GM10266 (cell line): ENCODE measurements at regions not wholly inside any gene's neighbourhood (a gene's known extent, or its start where the extent isn't known, plus 50 kb on each side); places are given as distances from the start of the nearest gene placed in this dataset.

Experiments used
- DNase-seq: peaks from one replicate; pipeline ENCODE4 v3.0.0; 2012; ENCODE audit errors: extremely low spot score
- TF ChIP-seq, protein P1 (sequence below): IDR thresholded peaks from 2 replicates; pipeline ENCODE4 v1.5.1; 2012; ENCODE audit warnings: mild to moderate bottlenecking, low read depth; ENCODE audit not compliant: control insufficient read depth, insufficient read depth; ENCODE audit errors: missing control alignments

DNA sequence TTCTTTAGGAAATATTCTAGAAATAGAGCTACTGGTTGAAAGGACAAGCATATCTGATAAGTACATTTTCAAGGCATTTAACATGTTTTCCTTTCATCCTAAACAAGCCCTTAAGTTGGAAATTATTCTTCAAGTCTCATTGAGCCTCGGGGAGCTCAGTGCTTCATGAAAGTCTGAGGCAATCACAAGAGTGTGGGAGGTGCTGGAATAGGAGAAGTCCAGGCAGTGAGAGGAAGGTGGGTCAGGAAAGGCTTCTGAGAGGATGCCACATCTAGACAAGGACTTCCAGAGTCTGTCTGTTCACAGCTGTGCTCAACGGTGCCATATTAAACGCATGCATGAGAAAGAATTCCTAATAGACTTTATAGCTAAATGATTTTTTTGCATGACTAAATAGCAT lies 69.8 kb downstream of the CD83 start:
- no peak for DNase-seq
- TF ChIP-seq, protein P1, sequence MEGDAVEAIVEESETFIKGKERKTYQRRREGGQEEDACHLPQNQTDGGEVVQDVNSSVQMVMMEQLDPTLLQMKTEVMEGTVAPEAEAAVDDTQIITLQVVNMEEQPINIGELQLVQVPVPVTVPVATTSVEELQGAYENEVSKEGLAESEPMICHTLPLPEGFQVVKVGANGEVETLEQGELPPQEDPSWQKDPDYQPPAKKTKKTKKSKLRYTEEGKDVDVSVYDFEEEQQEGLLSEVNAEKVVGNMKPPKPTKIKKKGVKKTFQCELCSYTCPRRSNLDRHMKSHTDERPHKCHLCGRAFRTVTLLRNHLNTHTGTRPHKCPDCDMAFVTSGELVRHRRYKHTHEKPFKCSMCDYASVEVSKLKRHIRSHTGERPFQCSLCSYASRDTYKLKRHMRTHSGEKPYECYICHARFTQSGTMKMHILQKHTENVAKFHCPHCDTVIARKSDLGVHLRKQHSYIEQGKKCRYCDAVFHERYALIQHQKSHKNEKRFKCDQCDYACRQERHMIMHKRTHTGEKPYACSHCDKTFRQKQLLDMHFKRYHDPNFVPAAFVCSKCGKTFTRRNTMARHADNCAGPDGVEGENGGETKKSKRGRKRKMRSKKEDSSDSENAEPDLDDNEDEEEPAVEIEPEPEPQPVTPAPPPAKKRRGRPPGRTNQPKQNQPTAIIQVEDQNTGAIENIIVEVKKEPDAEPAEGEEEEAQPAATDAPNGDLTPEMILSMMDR: no peak

DNA sequence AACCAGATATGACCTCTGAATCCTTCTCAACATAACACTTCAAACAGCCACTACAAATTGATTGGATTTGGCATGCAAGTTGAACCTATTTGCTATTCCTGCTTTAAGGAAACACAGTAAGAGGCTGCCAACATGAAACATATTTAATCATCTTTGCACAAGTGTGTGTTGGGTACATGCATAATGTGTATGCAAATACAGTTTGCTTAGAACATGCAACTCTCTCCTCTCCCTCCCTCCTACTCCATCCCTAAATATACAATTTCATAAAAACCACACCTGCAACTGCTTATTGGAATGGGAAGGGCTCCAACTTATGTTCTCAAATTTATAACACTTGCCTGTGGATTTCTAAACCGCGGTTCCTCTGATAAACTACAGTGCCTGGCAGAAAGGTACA lies 71.5 kb downstream of the CD83 start:
- no peak for DNase-seq
- TF ChIP-seq, protein P1: no peak

DNA sequence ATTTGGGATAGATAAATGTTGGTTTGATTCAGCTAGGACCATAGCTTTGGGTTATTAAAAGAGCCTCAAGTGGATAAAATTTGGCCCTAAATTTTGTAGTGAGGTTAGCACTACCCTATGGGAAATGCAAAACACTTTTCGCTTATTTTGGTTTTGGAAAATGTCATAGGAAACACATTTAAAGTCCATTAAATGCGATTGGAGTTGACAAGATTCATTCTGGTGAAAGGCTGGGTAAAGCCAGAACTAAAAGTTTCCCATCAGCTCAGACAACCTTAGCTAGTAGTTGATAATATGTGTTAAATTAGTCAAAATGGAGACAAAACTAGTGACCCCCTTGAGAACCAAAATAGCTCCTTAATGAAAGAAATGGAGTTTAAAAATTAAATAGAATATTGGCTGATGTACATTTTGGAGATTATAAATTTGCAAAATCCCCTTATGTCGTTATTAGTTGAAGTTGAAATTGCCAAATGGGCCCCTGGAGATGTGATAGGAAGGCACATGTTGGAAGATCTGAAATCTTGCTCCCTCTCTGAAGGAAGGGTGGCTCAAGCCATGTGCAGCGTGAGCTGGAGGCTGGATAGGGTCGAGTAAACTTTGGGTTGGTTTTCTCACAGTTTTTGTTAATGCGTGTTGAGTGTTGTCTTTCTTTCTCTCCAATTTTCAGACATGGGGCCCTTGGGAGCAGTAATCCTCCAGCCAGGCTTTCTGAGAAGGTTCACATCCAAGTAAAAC lies 72.8 kb downstream of the CD83 start:
- DNase-seq: no peak
- TF ChIP-seq, protein P1: no peak

DNA sequence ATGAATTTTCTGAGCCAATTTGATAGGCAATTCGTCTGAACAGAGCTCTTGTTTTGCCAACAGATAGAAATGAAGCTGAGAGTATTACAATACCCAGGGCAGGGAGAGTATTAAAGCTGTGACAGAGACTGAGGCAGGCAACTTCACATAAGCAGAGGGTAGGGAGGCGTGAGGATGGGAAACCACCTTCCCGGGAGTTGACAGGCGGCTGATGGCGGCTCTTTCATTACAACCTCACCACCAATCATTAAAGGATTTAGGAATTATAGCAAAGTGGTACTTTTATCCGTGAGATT lies 73.3 kb downstream of the CD83 start:
- DNase-seq: no peak
- TF ChIP-seq, protein P1: no peak

DNA sequence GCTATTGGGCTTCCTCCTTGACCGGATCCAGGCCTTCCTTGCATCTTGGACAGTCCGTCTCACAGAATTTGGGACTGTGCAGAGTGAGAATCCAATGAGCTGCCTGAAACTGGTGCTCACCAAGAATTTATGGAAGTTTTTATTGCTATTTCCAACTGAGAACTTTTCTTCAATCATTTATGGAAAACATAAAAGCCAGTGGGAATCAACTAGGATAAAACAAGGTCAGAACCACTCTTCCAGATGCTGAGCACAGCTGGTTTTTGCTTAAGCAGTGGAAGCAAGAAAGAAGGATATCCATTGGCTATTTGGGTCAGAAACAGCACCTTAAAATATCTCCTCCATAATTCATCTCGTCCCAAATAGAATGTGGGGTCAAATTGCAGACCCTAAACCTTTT lies 74.2 kb downstream of the CD83 start:
- no peak for DNase-seq

DNA sequence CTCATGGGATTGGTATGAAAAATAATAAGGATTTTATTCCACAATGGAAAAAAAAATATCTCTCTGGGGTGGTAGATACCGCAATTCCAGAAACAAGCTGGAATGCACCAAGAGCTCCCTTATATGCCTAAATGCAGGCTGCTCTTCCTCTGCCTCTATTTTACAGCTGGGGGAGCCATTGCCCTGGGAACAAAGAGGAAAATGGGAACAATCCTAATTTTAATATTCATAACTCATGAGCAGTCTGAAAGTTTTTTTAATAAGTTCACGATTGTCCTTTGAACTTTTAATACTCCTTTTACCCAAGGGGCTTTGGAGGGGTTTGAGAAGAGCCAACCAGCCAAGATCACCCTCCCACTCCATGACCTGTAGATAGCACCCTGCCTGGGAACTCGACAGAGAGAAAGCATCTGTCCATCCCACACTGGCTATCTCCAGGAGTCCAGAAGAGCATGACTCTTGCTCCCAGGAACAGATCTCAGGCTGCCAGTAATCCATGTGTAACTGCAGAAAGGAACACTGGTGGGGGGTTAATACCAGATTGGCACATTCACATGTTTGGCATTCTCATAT lies 74.7 kb downstream of the CD83 start:
- no peak for DNase-seq
- TF ChIP-seq, protein P1: no peak

More for the DNA sequence above, 74.2 kb downstream of the CD83 start:
- TF ChIP-seq, protein P1: no peak

DNA sequence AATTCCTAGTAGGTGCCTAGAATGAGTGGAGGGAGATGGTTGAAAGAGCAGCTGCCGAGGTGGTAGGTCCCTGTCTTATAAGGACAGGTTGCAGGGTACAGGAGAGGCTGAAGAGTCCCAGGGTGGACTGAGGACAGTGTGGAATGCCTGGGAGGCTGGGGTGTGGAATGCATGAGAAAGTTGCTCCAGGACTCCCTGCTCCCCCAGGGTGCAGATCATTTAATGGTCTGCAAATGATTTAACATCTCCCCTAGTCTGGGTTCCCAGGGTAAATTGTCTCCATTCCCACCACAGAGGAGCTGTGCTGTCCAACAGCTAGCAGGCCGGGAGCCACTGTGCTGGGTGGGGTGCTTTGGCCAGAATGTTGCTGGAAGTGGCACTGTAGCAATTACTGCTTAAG lies 76.0 kb downstream of the CD83 start:
- TF ChIP-seq, protein P1: no peak
- no peak for DNase-seq
